NCI-H526 (cell line): ENCODE measurements at regions not wholly inside any gene's neighbourhood (a gene's known extent, or its start where the extent isn't known, plus 50 kb on each side); places are given as distances from the start of the nearest gene placed in this dataset.

Source experiments
- DNase-seq, 2 experiments: peaks; one replicate each; lab custom pipeline; 2025; lab: John Stamatoyannopoulos, UW

GRCh38 chr11:59302991-59303390 lies 55.7 kb upstream of the OR5AN1 start:
- DNase-seq, result no peak

- DNase-seq, result no peak
Observed at GRCh38 chr11:59295435-59295834, 63.3 kb upstream of the OR5AN1 start.

- DNase-seq, result no peak
Observed at GRCh38 chr11:59292611-59293010, 66.1 kb upstream of the OR5AN1 start.

GRCh38 chr11:59291228-59291627 lies 67.5 kb upstream of the OR5AN1 start:
- no peak for DNase-seq

GRCh38 chr11:59289356-59290181 lies 69.1 kb upstream of the OR5AN1 start:
- no peak for DNase-seq

GRCh38 chr11:59285716-59286260 lies 72.9 kb upstream of the OR5AN1 start:
- no peak for DNase-seq

GRCh38 chr11:59284773-59285129 lies 72.0 kb upstream of the MPEG1 start:
- no peak for DNase-seq

GRCh38 chr11:59283825-59284772 lies 71.4 kb upstream of the MPEG1 start:
- DNase-seq, result peak; percentile 34 to 64

- DNase-seq, result no peak
Observed at GRCh38 chr11:59283311-59283710, 70.6 kb upstream of the MPEG1 start.

- no peak for DNase-seq
Observed at GRCh38 chr11:59281177-59281576, 68.5 kb upstream of the MPEG1 start.

GRCh38 chr11:59273373-59273841 lies 60.7 kb upstream of the MPEG1 start:
- no peak for DNase-seq

- no peak for DNase-seq
Observed at GRCh38 chr11:59272771-59273372, 60.1 kb upstream of the MPEG1 start.

GRCh38 chr11:59271811-59272327 lies 59.1 kb upstream of the MPEG1 start:
- DNase-seq, result no peak

GRCh38 chr11:59271247-59271755 lies 58.6 kb upstream of the MPEG1 start:
- DNase-seq, result no peak

GRCh38 chr11:59267736-59268475 lies 55.2 kb upstream of the MPEG1 start:
- DNase-seq, result no peak

- DNase-seq, result no peak
Observed at GRCh38 chr11:59267196-59267595, 54.5 kb upstream of the MPEG1 start.

- no peak for DNase-seq
Observed at GRCh38 chr11:59266491-59266890, 53.8 kb upstream of the MPEG1 start.

- DNase-seq, result no peak
Observed at GRCh38 chr11:59265735-59266134, 53.0 kb upstream of the MPEG1 start.

GRCh38 chr11:59264736-59265135 lies 52.0 kb upstream of the MPEG1 start:
- DNase-seq, result no peak

GRCh38 chr11:59263225-59263894 lies 50.6 kb upstream of the MPEG1 start:
- peak in 1 of 2 experiments; percentile 34 for DNase-seq
